ENCODE measurements at regions not wholly inside any gene's neighbourhood (a gene's known extent, or its start where the extent isn't known, plus 50 kb on each side); places are given as distances from the start of the nearest gene placed in this dataset.

GRCh38 chr10:6362879-6363278 lies 160.1 kb downstream of the PFKFB3 start:
- no peak for TF ChIP-seq CTCF (IDR thresholded peaks at IDR 0.05 in 4 of 5, conservative IDR thresholded peaks at IDR 0.05 in 1 of 5)
- no peak for TF ChIP-seq POLR2A (IDR thresholded peaks at IDR 0.05)

Measured in gastrocnemius medialis (tissue), 4 donors.